ENCODE measurements at regions not wholly inside any gene's neighbourhood (a gene's known extent, or its start where the extent isn't known, plus 50 kb on each side); places are given as distances from the start of the nearest gene placed in this dataset.
A peak's percentile ranks its signal among the peaks of the same experiment; 100 is the strongest.
"Not testable (repeated sequence)": the region's sequence is repeated elsewhere in the genome, so short reads cannot be mapped to it uniquely, and the experiment has no call there.

GRCh38 chr3:27042541-27042940, 326.6 kb downstream of the NEK10 start:
- H3K9ac ChIP-seq (ENCODE audit: low read length); H3K36me3 ChIP-seq (ENCODE audit: control insufficient read depth, low read depth, low read length); H3K9me3 ChIP-seq (ENCODE audit: control insufficient read depth, low read depth, low read length); H3K27me3 ChIP-seq (ENCODE audit: control insufficient read depth, insufficient read depth, low read length); H3K4me3 ChIP-seq (ENCODE audit: low read length): not testable (repeated sequence)
- peaks cover 32% of the 10 kb centered on the region for H3K4me1 ChIP-seq (ENCODE audit: control insufficient read depth, low read depth, low read length)
- H3K27ac ChIP-seq (ENCODE audit: low read length) = peak overlapping the region; percentile 47

DNA sequence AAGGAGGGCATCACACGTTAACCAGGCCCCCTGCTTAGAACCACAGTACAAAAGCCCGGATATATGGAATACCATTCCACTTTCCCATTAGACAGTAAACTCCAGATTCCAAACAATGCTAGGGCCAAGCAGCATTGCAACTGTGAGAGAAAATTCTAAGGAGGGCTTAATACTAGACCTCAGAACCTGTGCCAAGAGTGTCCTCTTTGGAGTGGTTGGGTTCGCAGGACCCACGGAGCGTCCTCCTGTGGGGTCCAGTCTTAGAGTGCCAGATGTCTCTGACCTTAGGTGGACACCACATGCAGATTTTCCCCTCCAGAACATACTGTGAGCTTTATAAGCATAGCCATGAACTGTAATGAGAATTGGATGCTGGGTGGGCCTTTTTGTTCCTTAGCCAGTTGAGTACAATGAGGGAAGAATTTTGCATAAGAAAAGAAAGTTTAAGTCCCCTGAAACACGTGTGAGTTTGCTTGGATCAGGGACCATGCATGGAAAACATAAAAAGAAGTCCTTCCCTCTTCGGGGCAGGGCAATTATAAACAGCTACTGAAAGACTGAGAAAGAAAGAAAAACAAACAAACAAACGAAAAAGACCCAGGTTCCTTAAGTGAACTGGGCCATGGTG, 325.7 kb downstream of the NEK10 start:
- Histone ChIP-seq H3K4me3 (ENCODE audit: low read length) (peak overlapping the region; percentile 21), H3K36me3 (ENCODE audit: control insufficient read depth, low read depth, low read length) (no peaks in the 10 kb centered on the region), H3K27ac (ENCODE audit: low read length) (peak overlapping the region; percentile 84), H3K9ac (ENCODE audit: low read length) (peak overlapping the region; percentile 40), H3K9me3 (ENCODE audit: control insufficient read depth, low read depth, low read length) (no peaks in the 10 kb centered on the region), H3K4me1 (ENCODE audit: control insufficient read depth, low read depth, low read length) (peaks cover 32% of the 10 kb centered on the region), H3K27me3 (ENCODE audit: control insufficient read depth, insufficient read depth, low read length) (no peaks in the 10 kb centered on the region)

DNA sequence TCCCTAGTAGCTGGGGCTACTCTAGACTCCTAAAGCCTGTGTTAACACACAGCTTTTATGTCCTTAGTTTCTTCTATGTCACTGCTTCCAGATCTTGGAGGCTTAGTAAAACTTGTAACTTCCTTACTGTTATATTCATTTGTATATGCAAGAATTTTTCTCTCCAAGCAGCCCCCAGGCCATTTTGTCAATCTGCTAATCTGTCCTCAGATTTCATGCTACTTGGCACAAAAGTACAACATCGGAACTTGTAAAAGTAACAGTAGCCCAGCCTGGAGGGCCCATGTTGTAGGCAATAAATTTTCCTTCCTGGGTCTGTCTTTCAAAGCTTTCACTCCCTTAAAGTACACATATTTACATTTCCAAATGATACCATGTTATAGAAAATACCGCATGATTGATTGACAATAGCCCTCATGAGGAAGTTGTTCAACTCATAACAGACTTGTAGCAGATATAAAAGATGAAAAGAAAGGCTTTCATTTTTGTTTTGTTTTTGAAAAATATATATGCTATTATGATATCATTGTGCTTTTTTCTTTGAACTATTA, 324.2 kb downstream of the NEK10 start:
- Histone ChIP-seq H3K4me3 (ENCODE audit: low read length) (no peak overlapping the region), H3K9me3 (ENCODE audit: control insufficient read depth, low read depth, low read length) (no peaks in the 10 kb centered on the region), H3K27me3 (ENCODE audit: control insufficient read depth, insufficient read depth, low read length) (no peaks in the 10 kb centered on the region), H3K36me3 (ENCODE audit: control insufficient read depth, low read depth, low read length) (no peaks in the 10 kb centered on the region), H3K27ac (ENCODE audit: low read length) (no peak overlapping the region), H3K9ac (ENCODE audit: low read length) (no peak overlapping the region), H3K4me1 (ENCODE audit: control insufficient read depth, low read depth, low read length) (peaks cover 32% of the 10 kb centered on the region)

GRCh38 chr3:27046351-27046750, 322.8 kb downstream of the NEK10 start:
- Histone ChIP-seq H3K9me3 (ENCODE audit: control insufficient read depth, low read depth, low read length) (no peaks in the 10 kb centered on the region), H3K27me3 (ENCODE audit: control insufficient read depth, insufficient read depth, low read length) (no peaks in the 10 kb centered on the region), H3K4me1 (ENCODE audit: control insufficient read depth, low read depth, low read length) (peaks cover 32% of the 10 kb centered on the region), H3K36me3 (ENCODE audit: control insufficient read depth, low read depth, low read length) (no peaks in the 10 kb centered on the region), H3K4me3 (ENCODE audit: low read length) (no peak overlapping the region), H3K27ac (ENCODE audit: low read length) (no peak overlapping the region), H3K9ac (ENCODE audit: low read length) (no peak overlapping the region)

DNA sequence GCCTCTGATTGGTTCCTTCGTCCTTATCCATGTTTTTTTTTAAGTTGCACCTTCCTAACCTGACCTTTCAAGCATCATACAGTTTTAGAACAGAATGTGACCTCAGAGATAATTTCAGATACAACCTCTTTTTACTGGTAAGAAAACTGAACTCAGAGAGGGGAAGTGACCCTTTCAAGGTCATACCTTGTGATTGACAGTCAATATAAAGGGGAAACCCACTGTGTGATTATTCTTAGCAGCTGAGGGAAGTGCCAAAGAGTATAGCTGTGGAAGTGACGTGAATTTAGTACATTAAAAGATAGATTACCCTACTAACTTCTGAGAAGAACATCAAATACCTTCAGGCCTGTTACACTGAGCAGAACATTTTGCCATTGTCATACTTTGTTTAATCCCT, 319.4 kb downstream of the NEK10 start:
- H3K4me3 ChIP-seq (ENCODE audit: low read length) = no peak overlapping the region
- H3K4me1 ChIP-seq (ENCODE audit: control insufficient read depth, low read depth, low read length) = peaks cover 7% of the 10 kb centered on the region
- H3K27me3 ChIP-seq (ENCODE audit: control insufficient read depth, insufficient read depth, low read length) = no peaks in the 10 kb centered on the region
- H3K36me3 ChIP-seq (ENCODE audit: control insufficient read depth, low read depth, low read length) = no peaks in the 10 kb centered on the region
- no peak overlapping the region for H3K9ac ChIP-seq (ENCODE audit: low read length)
- no peak overlapping the region for H3K27ac ChIP-seq (ENCODE audit: low read length)
- peaks cover 9% of the 10 kb centered on the region for H3K9me3 ChIP-seq (ENCODE audit: control insufficient read depth, low read depth, low read length)

GRCh38 chr3:27051527-27051926, 317.7 kb downstream of the NEK10 start:
- not testable (repeated sequence) for H3K27me3 ChIP-seq (ENCODE audit: control insufficient read depth, insufficient read depth, low read length); H3K4me1 ChIP-seq (ENCODE audit: control insufficient read depth, low read depth, low read length); H3K9me3 ChIP-seq (ENCODE audit: control insufficient read depth, low read depth, low read length)

GRCh38 chr3:27056326-27056725, 312.9 kb downstream of the NEK10 start:
- Histone ChIP-seq H3K27ac (ENCODE audit: low read length) (no peak overlapping the region), H3K9me3 (ENCODE audit: control insufficient read depth, low read depth, low read length) (peaks cover 9% of the 10 kb centered on the region), H3K36me3 (ENCODE audit: control insufficient read depth, low read depth, low read length) (no peaks in the 10 kb centered on the region), H3K4me1 (ENCODE audit: control insufficient read depth, low read depth, low read length) (no peaks in the 10 kb centered on the region), H3K27me3 (ENCODE audit: control insufficient read depth, insufficient read depth, low read length) (no peaks in the 10 kb centered on the region), H3K4me3 (ENCODE audit: low read length) (no peak overlapping the region), H3K9ac (ENCODE audit: low read length) (no peak overlapping the region)

More at GRCh38 chr3:27051527-27051926, 317.7 kb downstream of the NEK10 start:
- H3K9ac ChIP-seq (ENCODE audit: low read length); H3K27ac ChIP-seq (ENCODE audit: low read length); H3K4me3 ChIP-seq (ENCODE audit: low read length); H3K36me3 ChIP-seq (ENCODE audit: control insufficient read depth, low read depth, low read length): not testable (repeated sequence)

DNA sequence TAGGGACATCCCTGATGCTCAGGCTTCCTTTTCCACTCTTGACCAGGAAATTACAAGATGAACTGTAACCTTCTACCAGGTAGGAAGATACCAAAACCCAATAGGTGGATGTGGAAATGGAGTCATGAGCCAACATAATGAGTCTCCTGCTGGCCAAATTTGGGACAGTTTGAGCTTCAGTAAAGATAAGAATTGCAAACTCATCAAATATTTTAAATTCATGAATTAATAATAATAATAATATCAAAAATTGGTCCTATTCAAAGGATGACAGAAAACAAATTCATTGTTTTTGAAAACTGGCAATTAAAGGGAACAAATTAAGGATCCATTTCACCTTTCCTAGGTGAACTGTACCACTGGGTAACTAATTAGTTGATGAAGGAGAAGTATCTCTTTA, 309.7 kb downstream of the NEK10 start:
- H3K4me3 ChIP-seq (ENCODE audit: low read length) = no peak overlapping the region
- H3K36me3 ChIP-seq (ENCODE audit: control insufficient read depth, low read depth, low read length) = no peaks in the 10 kb centered on the region

More for the DNA sequence above, 309.7 kb downstream of the NEK10 start:
- H3K9me3 ChIP-seq (ENCODE audit: control insufficient read depth, low read depth, low read length) = no peaks in the 10 kb centered on the region
- H3K9ac ChIP-seq (ENCODE audit: low read length) = no peak overlapping the region
- H3K4me1 ChIP-seq (ENCODE audit: control insufficient read depth, low read depth, low read length) = no peaks in the 10 kb centered on the region
- no peak overlapping the region for H3K27ac ChIP-seq (ENCODE audit: low read length)
- H3K27me3 ChIP-seq (ENCODE audit: control insufficient read depth, insufficient read depth, low read length) = no peaks in the 10 kb centered on the region

Data from iPS-18a (cell line).